ENCODE measurements at regions not wholly inside any gene's neighbourhood (a gene's known extent, or its start where the extent isn't known, plus 50 kb on each side); places are given as distances from the start of the nearest gene placed in this dataset.

GRCh38 chr14:37874429-37875109, 279.1 kb downstream of the TTC6 start (continued):
- TF ChIP-seq ZBED4 (CRISPR knock-in tag; IDR thresholded peaks at IDR 0.05; ENCODE audit: borderline replicate concordance) (peak; percentile 75), PLSCR1 (CRISPR knock-in tag; IDR thresholded peaks at IDR 0.05; ENCODE audit: borderline replicate concordance) (no peak), ZNF337 (CRISPR knock-in tag; IDR thresholded peaks at IDR 0.05; ENCODE audit: borderline replicate concordance, low read depth) (0 out of 2 replicates have a peak, but pooled peaks have one; percentile 56), ZNF503 (CRISPR knock-in tag; IDR thresholded peaks at IDR 0.05) (no peak)

GRCh38 chr14:37888234-37888633, 292.8 kb downstream of the TTC6 start:
- Histone ChIP-seq H3K4me2 (ENCODE audit: low read depth, low read length) (no peak overlapping the region), H3K4me1 (ENCODE audit: insufficient read depth, low read length) (peaks cover 17% of the 10 kb centered on the region), H3K4me3 (replicated peaks in 1 of 3; ENCODE audit: insufficient read depth in 1 of 3, low read depth in 2 of 3, low read length in 3 of 3) (no peak overlapping the region), H3K27ac (ENCODE audit: extremely low read length, insufficient read depth, low read length) (no peak overlapping the region), H3K9ac (ENCODE audit: insufficient read depth, low read depth, low read length) (no peak overlapping the region), H3K27me3 (ENCODE audit: control insufficient read depth in 1 of 2, insufficient read depth in 2 of 2, low read length in 2 of 2) (no peaks in the 10 kb centered on the region), H2AFZ (ENCODE audit: low read length) (no peak overlapping the region), H3K9me3 (ENCODE audit: low read length) (peaks cover 8% of the 10 kb centered on the region; the same call in 1 of the 2 replicates), H3K36me3 (replicated peaks in 1 of 2; ENCODE audit: control insufficient read depth in 1 of 2, insufficient read depth in 2 of 2, low read length in 2 of 2) (no peaks in the 10 kb centered on the region), H4K20me1 (ENCODE audit: insufficient read depth, low read length) (no peaks in the 10 kb centered on the region), H3K79me2 (ENCODE audit: insufficient read depth, low read length) (no peaks in the 10 kb centered on the region)
- BruUV-seq (replicated peaks): no TSS peak
- no peak for DNase-seq (ENCODE audit: low spot score)
- 96% methylated on average over 1 of the region's 1 CpG for WGBS (ENCODE audit: low lambda C conversion rate)
- in situ Hi-C loops (cut with HindIII; ENCODE audit: extremely low pct_ligation_motif_present, low pct_unique_long_range_greater_than_20kb) (no loop called here), intact Hi-C loops (cut with micrococcal nuclease; ENCODE audit: unreplicated experiment) (loop anchor here (5.0 kb wide), 1 partner anchor 656 kb away; no protein-coding TSS in a partner anchor)
- ChIA-PET POLR2A (no interaction called here), CTCF (ENCODE audit: low intra/inter-chr PET ratio, low total read pairs) (no interaction called here)
- no peak for FAIRE-seq
- peak; percentile 67 for ATAC-seq
- no peak for TF ChIP-seq LBX2 (CRISPR knock-in tag; IDR thresholded peaks at IDR 0.05; ENCODE audit: borderline replicate concordance)
- TF ChIP-seq RFX3 (CRISPR knock-in tag; IDR thresholded peaks at IDR 0.05): no peak
- TF ChIP-seq ZFP36L1 (CRISPR knock-in tag; IDR thresholded peaks at IDR 0.05): no peak
- TF ChIP-seq CREM (IDR thresholded peaks at IDR 0.05): no peak
- no peak for TF ChIP-seq CREM (CRISPR knock-in tag; IDR thresholded peaks at IDR 0.05)
- TF ChIP-seq NR0B2 (CRISPR knock-in tag; IDR thresholded peaks at IDR 0.05): no peak
- no peak for TF ChIP-seq ZEB1 (IDR thresholded peaks at IDR 0.05; ENCODE audit: insufficient replicate concordance, low read depth)
- no peak for TF ChIP-seq ZNF781 (CRISPR knock-in tag; IDR thresholded peaks at IDR 0.05; ENCODE audit: borderline replicate concordance, not compliant biosample characterization)
- no peak for TF ChIP-seq IKZF1 (IDR thresholded peaks at IDR 0.05)
- no peak for TF ChIP-seq MBD4 (IDR thresholded peaks at IDR 0.05; ENCODE audit: borderline replicate concordance, low read length)
- TF ChIP-seq MZF1 (CRISPR knock-in tag; IDR thresholded peaks at IDR 0.05; ENCODE audit: borderline replicate concordance): no peak
- no peak for TF ChIP-seq AGO1 (IDR thresholded peaks at IDR 0.05; ENCODE audit: low read depth, low read length, poor library complexity, severe bottlenecking)
